ENCODE measurements at regions not wholly inside any gene's neighbourhood (a gene's known extent, or its start where the extent isn't known, plus 50 kb on each side); places are given as distances from the start of the nearest gene placed in this dataset.

DNA sequence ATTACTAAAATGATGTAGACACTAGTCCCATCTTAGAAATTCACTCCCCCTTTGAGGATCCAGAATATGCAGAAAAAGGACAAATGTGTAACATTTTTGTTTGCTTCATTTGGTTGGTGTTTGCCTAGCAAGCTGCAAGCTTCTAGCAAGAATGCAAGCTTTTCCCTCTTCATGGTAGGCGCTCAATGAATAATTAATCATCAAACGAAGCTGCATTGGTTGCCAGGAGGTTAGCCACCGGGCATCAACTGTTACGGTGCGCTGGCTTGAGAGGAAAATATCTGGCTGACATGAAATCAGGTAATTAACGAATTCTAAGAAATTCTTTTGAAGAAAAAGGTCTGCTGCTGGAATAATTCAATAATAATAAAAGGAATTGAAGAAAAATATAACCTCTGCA, 341.0 kb upstream of the KYNU start:
- no peaks in the 10 kb centered on the region for H3K36me3 ChIP-seq (replicated peaks in 1 of 2; ENCODE audit: control extremely low read depth in 1 of 2, control insufficient read depth in 1 of 2, extremely low read depth in 1 of 2, insufficient read depth in 2 of 2, low read length in 1 of 2)
- no peak overlapping the region for H3K4me3 ChIP-seq (ENCODE audit: control extremely low read depth in 1 of 5, extremely low read depth in 1 of 5, insufficient read depth in 1 of 5, low read depth in 2 of 5, low read length in 4 of 5)
- no peaks in the 10 kb centered on the region for H3K79me2 ChIP-seq (ENCODE audit: control insufficient read depth, insufficient read depth, low read length)
- Mint-ChIP-seq H3K4me3 (no peak overlapping the region), H3K27ac (no peak overlapping the region), H3K4me1 (no peaks in the 10 kb centered on the region), H3K9me3 (ENCODE audit: insufficient read depth) (no peaks in the 10 kb centered on the region), H3K27me3 (no peaks in the 10 kb centered on the region)
- H3K27ac ChIP-seq (ENCODE audit: low read length in 2 of 2), result no peak overlapping the region
- no peaks in the 10 kb centered on the region for H4K20me1 ChIP-seq (ENCODE audit: control insufficient read depth, insufficient read depth, low read length, poor library complexity, severe bottlenecking)
- ATAC-seq (ENCODE audit: low read depth) (no peak), DNase-seq (no peak)
- TF ChIP-seq EZH2 (IDR thresholded peaks at IDR 0.05; ENCODE audit: borderline replicate concordance, insufficient read depth, low read depth, low read length, poor library complexity, severe bottlenecking), result no peak
- TF ChIP-seq, protein P1, sequence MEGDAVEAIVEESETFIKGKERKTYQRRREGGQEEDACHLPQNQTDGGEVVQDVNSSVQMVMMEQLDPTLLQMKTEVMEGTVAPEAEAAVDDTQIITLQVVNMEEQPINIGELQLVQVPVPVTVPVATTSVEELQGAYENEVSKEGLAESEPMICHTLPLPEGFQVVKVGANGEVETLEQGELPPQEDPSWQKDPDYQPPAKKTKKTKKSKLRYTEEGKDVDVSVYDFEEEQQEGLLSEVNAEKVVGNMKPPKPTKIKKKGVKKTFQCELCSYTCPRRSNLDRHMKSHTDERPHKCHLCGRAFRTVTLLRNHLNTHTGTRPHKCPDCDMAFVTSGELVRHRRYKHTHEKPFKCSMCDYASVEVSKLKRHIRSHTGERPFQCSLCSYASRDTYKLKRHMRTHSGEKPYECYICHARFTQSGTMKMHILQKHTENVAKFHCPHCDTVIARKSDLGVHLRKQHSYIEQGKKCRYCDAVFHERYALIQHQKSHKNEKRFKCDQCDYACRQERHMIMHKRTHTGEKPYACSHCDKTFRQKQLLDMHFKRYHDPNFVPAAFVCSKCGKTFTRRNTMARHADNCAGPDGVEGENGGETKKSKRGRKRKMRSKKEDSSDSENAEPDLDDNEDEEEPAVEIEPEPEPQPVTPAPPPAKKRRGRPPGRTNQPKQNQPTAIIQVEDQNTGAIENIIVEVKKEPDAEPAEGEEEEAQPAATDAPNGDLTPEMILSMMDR (IDR thresholded peaks at IDR 0.05), result no peak
- H3K4me1 ChIP-seq (ENCODE audit: control insufficient read depth in 2 of 2, insufficient read depth in 2 of 2, low read length in 2 of 2), result no peaks in the 10 kb centered on the region
- 96% methylated on average over 4 of the region's 6 CpGs for WGBS (ENCODE audit: insufficient coverage)
- no peak overlapping the region for H3K4me2 ChIP-seq (replicated peaks; ENCODE audit: low read depth, low read length, poor library complexity, severe bottlenecking)
- intact Hi-C loops (cut with micrococcal nuclease), result no loop called here
- CTCF ChIA-PET, result no interaction called here
- no peak overlapping the region for H2AFZ ChIP-seq (ENCODE audit: insufficient read depth, low read depth, low read length, poor library complexity, severe bottlenecking)
- POLR2A ChIA-PET, result no interaction called here
- H3K9me3 ChIP-seq (ENCODE audit: control extremely low read depth in 1 of 3, control insufficient read depth in 2 of 3, insufficient read depth in 1 of 3, low read length in 2 of 3), result no peaks in the 10 kb centered on the region
- no peak overlapping the region for H3K9ac ChIP-seq (ENCODE audit: low read length)
- no peaks in the 10 kb centered on the region for H3K27me3 ChIP-seq (replicated peaks in 1 of 4; ENCODE audit: control extremely low read depth in 1 of 4, control insufficient read depth in 3 of 4, insufficient read depth in 4 of 4, low read length in 3 of 4)

DNA sequence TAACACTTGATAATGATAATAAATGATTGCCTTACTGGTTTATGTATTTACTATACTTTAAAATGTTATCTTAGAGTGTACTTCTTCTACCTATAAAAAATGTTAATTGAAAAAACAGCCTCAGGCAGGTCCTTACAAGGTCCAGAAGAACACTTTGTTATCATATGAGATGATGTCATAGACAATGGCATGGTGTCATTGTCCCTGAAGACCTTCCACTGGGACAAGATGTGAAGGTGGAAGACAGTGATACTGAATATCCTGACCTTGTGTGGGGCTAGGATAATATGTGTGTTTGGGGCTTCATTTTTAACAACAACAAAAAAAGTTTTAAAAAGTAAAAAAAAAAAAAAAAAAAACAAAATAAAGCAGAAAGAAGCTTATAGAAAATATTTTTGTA, 342.2 kb upstream of the KYNU start:
- no peaks in the 10 kb centered on the region for H3K9me3 Mint-ChIP-seq (ENCODE audit: insufficient read depth)

More for the DNA sequence above, 342.2 kb upstream of the KYNU start:
- Histone ChIP-seq H3K27ac (ENCODE audit: low read length in 2 of 2) (no peak overlapping the region), H3K79me2 (ENCODE audit: control insufficient read depth, insufficient read depth, low read length) (no peaks in the 10 kb centered on the region), H2AFZ (ENCODE audit: insufficient read depth, low read depth, low read length, poor library complexity, severe bottlenecking) (no peak overlapping the region), H3K27me3 (replicated peaks in 1 of 4; ENCODE audit: control extremely low read depth in 1 of 4, control insufficient read depth in 3 of 4, insufficient read depth in 4 of 4, low read length in 3 of 4) (no peaks in the 10 kb centered on the region), H3K4me2 (replicated peaks; ENCODE audit: low read depth, low read length, poor library complexity, severe bottlenecking) (no peak overlapping the region), H3K36me3 (replicated peaks in 1 of 2; ENCODE audit: control extremely low read depth in 1 of 2, control insufficient read depth in 1 of 2, extremely low read depth in 1 of 2, insufficient read depth in 2 of 2, low read length in 1 of 2) (no peaks in the 10 kb centered on the region), H3K9me3 (ENCODE audit: control extremely low read depth in 1 of 3, control insufficient read depth in 2 of 3, insufficient read depth in 1 of 3, low read length in 2 of 3) (no peaks in the 10 kb centered on the region), H3K4me1 (ENCODE audit: control insufficient read depth in 2 of 2, insufficient read depth in 2 of 2, low read length in 2 of 2) (no peaks in the 10 kb centered on the region), H3K4me3 (ENCODE audit: control extremely low read depth in 1 of 5, extremely low read depth in 1 of 5, insufficient read depth in 1 of 5, low read depth in 2 of 5, low read length in 4 of 5) (no peak overlapping the region), H4K20me1 (ENCODE audit: control insufficient read depth, insufficient read depth, low read length, poor library complexity, severe bottlenecking) (no peaks in the 10 kb centered on the region), H3K9ac (ENCODE audit: low read length) (no peak overlapping the region)
- ChIA-PET POLR2A (no interaction called here), CTCF (no interaction called here)
- Mint-ChIP-seq H3K27me3 (no peaks in the 10 kb centered on the region), H3K27ac (no peak overlapping the region), H3K4me3 (no peak overlapping the region), H3K4me1 (no peaks in the 10 kb centered on the region)
- TF ChIP-seq, protein P1 (IDR thresholded peaks at IDR 0.05), result no peak
- no peak for TF ChIP-seq EZH2 (IDR thresholded peaks at IDR 0.05; ENCODE audit: borderline replicate concordance, insufficient read depth, low read depth, low read length, poor library complexity, severe bottlenecking)
- intact Hi-C loops (cut with micrococcal nuclease), result no loop called here
- no peak for ATAC-seq (ENCODE audit: low read depth)
- DNase-seq, result no peak

Measured in B cell (primary cell).